CD4-positive, alpha-beta T cell treated with Interleukin-17A for 1 hour (primary cell): ENCODE measurements at regions not wholly inside any gene's neighbourhood (a gene's known extent, or its start where the extent isn't known, plus 50 kb on each side); places are given as distances from the start of the nearest gene placed in this dataset.

Experiments
- DNase-seq: peaks from one replicate; pipeline ENCODE4 v3.0.0-alpha.2; 2020

DNA sequence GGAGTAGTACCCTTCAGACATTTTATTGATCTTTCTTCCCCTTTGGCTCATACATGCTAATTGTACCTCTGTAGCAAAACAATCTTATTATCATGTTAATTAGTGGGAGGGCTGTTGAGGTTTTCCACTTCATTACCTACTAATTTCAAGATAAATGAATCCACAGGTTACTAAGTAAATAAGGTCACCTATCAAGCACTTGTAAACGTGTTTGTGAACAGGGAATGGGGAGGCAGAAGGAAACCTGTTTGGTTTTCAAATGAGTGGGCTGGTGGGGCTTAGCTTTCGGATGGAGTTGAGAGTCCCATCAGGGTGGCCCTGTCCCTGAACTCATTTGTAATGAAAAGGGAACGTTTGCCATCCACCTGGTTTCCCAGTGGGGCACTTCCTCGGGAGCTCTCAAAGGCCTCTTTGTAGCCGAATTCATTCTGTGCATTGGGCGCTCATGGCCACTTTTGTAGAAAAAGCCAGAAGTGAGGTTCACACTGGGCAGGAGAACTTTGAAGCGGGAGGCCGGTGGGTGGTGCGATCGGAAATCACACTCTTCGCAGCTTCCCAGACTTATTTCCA lies 419.8 kb upstream of the NR2F2 start:
- DNase-seq, result no peak

DNA sequence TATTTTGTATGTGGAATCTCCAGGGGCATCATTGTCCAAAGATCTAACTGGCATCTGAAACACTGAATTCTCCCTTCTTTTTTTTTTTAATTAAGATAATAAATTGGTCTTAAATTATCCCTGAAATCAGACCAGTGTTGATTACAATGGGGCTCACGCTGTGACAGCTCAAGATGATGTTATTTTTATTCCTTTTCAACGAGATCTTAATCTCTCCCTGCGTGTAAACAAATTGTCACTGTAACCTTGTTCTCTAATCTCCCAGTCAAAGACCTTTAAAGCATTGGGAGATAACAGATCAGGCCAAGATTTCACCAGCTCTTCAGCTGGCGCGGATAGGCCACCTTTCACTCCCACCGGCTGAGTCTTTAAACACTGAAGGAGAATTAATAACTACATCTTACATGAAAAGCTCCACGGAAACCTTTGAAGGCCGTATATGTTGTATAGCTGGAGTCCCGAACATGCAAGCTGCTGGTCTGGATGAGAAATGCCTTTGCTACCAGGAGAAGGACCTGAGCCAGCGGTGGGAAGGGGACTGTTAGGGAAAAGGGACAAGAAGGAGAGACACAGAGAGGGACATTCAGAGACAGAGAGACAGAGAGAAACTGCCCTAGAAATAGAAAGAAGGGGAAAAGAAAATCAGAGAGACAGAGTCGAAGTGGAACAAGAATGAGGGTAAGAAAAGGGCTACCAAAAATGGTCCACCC lies 418.8 kb upstream of the NR2F2 start:
- no peak for DNase-seq

DNA sequence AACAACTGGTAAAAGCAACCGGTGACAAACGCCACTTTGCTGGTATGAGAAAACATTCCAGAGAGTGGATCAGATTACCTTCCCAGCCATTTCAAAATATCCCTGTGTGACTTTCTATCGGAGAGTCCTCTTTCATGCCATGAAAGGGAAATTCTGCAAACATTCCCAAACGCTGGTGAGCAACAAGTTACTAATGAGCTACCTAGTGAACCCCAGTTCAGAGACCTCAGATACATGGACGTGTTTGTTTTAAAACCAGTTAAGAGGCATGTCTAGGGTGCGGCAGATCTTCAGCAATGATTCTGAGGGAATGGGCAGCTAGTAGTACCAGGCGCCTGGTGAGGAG lies 418.2 kb upstream of the NR2F2 start:
- no peak for DNase-seq

DNA sequence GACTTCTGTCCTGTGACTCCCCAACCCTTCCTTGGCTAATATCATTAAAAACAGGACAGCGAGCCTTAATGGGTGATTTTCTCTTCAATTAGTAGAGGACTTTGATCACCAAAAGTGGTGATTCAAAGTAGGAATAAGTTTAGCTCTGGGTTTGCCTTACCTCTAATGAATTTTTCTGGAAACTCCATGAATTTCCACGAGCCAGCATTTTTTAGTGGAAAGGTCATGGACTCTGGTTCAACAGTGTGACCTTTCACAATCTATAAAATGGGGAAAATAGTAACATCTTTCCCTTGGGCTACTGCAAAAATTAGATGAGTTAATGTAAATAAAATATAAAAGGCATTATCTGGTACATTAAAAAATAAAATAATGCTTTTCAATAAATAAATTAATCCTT lies 417.8 kb upstream of the NR2F2 start:
- no peak for DNase-seq

DNA sequence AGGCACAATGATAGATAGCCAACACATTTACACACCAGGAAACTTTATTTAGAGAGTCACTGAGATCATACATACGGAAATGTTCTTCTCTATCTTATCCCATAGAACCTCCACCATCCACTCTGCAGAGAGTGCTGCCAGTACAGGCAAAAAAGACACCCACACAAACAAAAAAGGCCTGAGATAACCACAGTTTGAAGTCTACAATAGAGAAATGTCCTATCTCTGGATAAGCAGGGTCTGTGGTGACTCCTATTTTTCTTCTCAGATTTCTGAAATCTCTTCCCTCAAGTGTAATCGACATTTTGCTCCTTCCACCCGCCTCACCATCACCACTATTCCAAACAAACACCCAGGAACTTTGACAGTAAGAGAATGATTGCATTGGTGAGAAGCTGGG lies 413.9 kb upstream of the NR2F2 start:
- no peak for DNase-seq

DNA sequence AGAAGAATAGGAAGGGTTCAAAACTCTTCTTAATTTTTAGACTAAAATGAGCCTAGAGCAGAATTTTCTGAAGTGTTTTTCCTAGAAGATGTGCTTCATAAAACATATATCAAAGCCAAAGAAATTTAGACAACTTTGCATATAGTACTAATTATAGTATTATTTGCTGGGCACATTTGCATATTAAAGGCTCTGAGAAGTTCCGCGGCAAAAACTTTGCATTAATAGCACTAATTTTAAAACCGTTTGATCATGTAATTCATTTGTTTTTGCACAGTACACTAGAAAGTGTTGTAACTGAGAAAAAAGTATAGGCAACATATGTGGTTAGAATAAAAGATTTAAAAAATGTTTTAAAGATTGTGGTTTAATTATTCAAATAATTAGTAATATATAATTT lies 412.0 kb upstream of the NR2F2 start:
- DNase-seq, result no peak

DNA sequence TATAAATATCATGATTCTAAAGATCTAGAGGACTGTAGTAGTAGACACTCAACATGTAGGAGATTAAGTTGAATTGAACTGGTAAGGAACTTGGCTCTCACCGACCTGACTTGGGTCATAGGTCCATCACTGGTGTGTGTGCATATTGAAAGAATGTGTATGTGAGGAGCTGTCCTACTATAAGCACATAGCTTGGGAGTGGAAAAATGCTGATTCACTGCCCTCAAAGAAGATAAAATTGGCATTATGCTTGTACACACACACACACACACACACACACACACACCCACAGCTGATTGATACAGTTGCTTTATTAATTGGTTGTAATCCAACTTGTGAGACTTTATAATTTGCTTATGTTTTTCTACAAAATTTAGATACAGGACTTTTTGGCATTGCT lies 411.0 kb upstream of the NR2F2 start:
- no peak for DNase-seq

DNA sequence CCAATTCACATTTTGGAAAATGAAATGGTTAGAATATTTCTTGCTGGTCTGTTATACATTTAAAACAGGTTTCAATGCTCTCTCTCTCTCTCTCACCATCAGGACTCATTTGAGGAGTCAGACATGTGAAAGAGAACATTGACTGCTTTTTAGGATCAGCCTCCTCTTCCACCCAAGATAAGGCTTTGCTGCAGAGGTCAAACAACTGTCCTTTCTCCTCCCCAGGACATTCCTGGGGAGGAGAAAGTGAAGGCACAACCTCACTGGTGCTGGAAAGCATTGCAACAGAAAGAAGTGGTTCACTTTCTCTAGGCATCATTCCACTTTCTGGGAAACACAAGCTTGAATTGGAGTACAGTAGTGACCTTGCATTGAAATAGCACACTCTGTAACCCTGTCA lies 409.1 kb upstream of the NR2F2 start:
- DNase-seq, result no peak

DNA sequence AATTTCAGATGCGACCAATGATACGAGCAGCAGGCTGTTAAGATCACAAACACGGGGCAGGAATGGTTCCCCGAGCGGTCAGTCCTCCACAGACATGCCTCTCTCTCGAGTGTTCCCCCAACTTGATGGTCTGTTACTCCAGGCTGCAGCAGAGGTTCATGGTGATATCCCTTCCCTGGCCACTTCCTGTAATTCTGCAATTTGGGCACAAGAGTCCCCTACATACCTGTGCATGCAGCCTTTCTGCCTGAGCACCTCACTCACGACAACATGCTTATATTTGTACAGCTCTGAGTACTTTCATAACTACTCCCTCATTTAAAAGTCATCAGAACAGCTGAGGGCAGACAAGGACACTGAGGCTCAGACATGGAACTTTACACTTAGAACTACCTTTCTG lies 408.1 kb upstream of the NR2F2 start:
- no peak for DNase-seq

DNA sequence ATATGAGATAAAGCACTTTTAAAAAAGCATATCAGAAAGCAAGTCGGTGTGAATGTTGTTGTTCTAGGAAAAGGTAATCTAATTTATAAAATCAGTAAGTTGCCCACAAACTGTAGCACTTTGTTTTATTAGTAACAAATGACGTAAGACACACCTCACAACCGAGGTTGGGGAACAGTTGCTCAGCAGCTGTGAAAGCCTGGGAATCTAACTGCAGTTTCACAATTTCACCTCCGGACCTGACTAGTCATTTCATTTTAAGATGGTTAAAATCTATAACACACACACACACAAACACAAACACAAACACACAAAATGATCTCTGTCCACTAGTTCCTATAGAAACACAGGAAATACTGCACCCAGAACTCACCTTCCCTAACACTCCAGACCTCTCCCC lies 406.7 kb upstream of the NR2F2 start:
- DNase-seq, result no peak

DNA sequence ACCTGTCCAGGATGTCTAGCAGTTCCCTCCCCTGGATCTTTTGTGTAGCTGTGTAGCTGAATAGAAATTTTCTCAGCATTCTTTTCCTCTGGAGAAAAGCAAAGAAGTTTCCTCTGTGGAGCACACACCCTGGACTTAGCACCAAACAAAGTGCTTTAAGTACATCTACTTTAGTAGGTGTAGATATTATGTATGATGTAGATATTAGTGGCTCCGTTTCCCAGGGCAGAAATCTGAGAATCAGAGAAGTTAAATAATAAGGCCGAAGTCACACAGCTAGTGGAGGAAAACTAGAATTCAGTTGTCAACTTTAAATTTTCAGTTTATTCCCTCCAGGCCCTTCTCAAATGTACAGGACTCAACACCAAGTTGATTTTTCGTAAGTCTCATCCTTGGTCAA lies 401.7 kb upstream of the NR2F2 start:
- DNase-seq, result no peak

DNA sequence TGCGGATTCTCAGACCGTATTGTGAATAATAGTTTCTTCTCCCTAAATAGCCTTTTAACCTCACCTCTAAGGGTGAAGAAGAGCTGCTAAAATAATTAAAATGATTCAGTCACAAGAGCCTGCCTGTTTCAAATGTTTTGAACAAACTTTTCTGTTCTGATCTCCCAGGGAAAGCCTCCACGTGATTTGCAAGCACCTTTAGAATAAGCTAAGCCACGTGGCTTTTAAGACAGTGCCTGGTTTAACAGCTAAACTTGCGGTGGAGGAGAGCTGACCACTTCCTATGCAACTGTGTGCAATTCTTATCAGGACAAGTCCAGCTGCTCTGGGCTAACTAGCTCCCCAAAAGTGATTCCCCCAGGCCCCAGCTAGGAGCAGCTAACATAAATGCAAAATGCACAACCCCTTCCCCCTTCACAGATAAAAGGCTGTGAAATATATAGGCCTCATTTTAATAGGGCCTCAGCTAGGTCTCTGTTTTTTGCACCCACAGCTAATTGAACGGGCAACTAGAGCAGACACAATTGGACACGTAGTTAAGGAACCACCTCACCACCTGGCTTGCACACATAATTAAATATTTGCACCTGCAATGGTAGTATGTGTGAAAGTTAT lies 401.2 kb upstream of the NR2F2 start:
- peak; percentile 8 for DNase-seq

DNA sequence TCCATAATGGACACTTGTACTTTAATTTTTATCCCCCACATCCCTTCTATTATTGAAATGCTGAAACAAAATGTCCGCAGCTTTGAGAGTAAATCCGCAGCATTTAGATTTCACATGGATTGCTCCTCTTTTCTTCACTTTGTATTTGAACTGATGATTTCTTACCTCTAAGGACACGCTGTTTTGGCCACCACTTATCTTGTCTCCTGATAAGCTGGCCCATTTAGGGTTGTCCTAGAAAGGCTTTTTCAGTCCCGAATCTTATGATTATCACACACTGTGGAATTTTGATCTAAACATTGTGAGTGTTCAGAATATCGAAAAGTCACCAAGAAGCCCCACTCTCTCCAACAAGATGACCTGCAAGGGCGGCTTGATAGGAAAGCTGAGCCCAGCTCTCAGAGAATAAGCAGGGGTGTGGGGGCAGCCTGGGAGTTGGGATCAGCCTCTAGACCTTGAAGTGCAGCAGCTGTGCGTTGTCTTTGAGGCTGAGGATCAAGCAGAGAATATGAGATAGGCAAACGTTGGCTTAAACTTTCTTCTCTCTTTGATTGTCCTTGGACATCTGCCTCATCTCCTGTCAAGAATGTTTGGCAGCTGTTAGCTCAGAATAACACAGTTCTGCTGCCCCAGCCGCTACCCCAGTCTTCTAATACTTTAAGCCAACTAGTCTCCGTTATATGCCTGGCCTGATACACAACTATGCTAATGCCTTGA lies 399.7 kb upstream of the NR2F2 start:
- DNase-seq, result no peak

DNA sequence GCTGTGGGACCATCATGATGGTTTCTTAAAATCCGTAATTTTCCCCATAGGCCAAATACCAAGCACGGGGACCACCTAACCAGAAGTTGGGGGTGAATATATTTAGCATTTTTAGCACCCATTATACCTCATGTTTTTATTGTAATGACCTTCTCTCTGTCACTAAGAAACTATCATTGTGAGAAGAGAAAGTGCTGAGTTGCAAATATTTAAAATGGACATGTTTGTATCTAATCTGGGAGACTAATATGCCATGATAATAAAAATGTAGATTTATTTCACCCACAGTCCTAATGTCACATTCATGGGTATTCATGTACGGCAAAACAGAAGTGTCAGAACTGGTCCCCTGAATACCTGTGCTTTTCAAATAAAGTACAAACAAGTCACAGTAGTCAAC lies 398.9 kb upstream of the NR2F2 start:
- DNase-seq, result no peak

DNA sequence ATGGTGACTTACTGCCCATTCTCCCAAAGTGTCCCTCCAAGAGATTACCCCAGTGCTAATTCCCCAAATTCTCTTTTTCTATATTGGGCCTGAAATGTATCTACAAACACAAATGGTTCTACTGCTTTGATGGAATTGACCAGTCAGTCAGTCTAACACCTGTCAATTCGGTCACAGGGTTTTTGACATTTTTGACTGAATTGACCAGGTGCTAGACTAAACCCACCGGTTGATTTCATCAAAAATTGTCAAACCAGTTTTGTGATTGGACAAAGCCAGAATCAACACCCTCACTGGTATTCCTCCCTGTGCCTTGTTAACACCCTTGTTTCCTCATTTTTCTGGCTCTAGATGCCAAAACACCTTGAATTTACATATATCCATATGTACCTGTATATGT lies 398.4 kb upstream of the NR2F2 start:
- no peak for DNase-seq

DNA sequence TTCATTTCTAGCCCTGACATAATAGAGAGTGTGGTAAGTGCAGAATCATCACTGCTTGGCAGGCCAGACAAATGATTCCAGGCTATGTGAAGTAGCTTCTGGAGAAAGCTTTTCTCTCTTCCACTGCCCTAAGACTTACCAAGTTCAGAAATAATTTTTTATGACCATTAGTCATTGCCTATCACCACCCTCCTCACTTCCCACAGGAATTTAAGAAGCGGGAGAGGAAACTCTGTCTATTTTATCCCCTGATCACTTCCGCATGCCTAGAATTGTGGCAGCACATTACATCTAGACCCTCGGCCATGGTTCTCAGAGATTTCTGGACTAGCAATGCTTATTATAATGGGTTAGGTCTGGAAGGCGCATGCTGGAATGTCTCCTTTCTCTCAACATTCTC lies 397.8 kb upstream of the NR2F2 start:
- no peak for DNase-seq

DNA sequence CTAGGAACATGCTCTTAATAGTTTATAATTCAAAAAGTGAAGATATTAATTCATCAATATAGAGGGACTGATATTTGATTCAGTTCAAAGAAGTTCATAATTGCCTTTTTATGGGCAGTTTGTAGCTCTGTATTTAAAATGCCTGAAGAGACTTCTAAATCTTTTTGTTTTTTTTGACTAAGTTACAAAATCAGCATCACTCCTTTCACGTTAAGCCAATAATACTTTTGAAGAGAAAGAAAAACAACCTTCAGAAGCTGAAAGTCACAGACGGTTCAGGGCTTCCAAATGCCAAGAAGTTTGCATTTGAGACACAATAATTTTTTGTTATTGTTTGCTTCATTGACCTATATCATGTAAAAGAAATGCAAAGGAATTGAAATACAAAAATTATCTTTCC lies 394.6 kb upstream of the NR2F2 start:
- no peak for DNase-seq

DNA sequence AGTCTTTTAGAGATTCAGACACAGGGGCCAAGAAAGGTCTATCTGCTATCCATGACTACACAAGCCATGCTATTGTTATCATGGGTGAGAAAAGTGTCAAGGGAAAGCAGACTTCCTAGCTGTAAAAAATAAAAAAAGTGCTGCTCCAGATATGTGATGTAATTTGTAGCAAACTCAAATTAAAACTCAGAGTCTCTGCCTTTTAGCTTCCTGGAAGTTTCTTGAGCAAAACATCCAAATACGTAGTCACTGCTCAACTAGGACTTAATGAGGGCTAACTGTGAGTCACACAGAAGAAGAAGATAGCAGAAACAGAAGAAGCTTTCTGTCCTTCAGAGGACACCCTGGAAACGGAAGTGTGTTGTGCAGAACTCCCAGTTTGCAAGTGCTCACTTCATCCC lies 393.4 kb upstream of the NR2F2 start:
- DNase-seq, result no peak

DNA sequence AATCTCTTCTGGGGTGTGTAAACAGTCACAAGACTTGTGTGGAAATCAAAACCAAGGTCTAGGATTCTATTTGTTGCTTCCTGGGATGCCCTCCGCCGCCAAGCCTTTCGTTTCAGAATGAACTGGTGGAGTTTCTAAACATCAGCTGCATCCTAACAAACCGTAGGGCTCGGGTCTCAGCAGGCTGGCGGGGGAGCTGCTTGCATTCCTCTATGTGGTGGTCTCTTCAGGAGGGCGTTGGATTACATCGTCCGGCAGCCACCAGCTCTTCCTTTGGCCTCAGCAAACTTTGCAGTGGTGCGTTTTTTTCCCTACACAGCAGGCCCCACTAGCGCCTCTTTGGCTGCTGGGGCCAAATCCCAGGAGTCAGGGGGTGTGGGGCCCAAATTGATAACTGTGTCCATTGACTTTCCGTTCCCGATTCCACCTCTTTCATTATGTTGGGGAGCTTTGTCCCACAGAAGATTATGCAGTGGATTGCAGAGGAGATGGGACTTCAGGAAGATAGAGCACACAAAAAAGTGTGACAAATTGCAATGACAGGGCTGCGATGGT lies 390.0 kb upstream of the NR2F2 start:
- DNase-seq, result no peak

DNA sequence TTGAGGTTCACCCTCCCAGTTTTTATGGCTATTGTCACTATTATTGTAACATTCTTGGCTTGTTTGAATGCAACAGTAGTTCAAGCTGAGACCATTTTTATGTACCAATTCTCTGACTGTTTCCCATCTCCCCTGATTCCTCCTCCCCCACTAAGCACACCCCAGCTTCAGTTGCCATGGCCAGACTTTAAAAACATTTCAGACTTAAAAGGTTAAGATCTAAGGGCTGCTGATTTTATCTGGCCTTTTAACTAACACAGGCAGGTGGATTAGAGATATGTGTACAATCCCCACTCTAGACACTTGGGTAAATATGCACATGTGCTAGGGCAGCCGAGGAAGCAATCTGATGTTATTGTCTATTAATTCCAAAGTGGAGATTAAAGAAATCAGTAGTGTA lies 386.3 kb upstream of the NR2F2 start:
- DNase-seq, result no peak

DNA sequence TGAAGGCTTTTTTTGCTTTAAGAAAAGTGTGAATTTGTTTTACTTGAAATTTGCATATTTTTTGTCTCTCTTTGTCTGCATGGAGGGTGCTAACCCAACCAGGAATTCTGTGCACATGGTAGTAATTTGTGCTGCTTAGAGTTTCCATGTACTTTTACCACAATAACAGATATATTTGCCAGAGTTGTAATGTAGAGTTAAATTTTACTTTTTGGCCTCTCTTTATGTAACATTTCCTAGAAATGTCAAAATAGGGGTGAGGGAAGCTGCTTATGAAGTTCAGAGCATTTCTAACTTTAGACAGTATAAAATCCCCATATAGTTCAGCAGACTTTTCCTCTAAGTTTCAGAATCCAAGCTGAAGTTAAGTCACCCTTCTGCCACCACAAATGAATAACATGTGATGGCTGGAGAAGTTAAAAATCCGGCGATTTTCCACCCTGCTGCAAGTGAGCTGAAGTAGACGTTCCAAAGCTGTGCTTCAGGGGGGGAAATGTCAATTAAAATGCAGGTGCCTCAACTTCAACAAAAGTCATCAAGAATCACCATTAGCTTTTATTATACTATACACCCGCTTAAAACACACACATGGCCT lies 385.7 kb upstream of the NR2F2 start:
- no peak for DNase-seq

DNA sequence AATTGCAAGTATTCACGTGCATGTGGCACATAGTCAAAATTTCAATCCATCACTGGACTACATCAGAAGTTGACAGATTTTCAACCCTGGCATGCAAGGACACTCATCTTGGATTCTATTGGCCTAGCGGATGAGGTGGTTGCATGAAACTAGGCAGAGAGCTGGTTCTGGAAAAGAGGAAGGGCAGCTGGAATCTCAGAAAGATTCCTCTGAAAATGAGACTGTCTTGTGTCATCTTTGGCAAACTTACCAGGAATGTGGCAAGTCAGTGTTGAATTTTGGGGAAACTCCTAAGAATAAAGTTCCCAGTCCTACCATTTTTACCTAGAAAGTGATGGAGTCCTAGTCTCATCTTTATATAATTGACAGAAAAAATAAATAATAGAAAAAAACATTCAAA lies 384.3 kb upstream of the NR2F2 start:
- no peak for DNase-seq

DNA sequence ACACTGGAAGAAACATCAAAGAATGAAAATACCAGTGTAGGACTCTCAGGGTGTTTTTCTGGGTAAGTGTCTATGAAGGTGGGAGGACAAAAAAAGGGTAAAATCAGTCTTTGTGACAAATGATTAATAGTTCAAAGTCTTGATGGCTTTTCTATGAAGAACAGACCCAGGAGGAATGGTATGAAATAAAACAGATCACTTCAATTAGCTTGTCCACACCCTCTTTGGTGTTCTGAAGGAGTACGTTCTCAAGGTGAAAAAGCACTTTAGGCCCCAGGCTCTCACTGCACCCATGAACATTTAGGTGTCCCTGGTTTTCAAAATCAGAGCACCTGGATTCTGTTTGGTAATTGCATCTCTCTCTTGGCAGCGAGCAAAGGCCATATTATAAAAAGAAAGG lies 383.6 kb upstream of the NR2F2 start:
- DNase-seq, result no peak

DNA sequence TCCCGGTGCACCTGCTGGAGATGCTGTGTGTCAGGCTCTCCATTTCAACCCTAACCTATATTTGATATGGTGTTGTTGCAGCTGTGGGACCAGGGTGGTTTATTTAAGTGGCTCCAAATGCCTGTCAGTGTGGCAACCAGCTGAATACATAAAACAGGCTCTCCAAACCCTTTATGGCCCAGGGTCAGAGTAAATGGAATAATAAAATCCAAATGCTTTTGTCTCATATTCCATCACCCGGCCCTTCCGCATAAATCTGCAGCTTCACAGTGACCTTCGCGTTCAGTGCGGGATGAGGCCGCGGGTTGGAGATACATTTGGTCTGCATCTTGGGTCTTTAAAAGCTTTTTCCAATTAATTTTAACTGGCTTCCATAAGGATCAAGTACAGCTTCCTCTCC lies 382.1 kb upstream of the NR2F2 start:
- no peak for DNase-seq
